ENCODE measurements at regions not wholly inside any gene's neighbourhood (a gene's known extent, or its start where the extent isn't known, plus 50 kb on each side); places are given as distances from the start of the nearest gene placed in this dataset.

DNA sequence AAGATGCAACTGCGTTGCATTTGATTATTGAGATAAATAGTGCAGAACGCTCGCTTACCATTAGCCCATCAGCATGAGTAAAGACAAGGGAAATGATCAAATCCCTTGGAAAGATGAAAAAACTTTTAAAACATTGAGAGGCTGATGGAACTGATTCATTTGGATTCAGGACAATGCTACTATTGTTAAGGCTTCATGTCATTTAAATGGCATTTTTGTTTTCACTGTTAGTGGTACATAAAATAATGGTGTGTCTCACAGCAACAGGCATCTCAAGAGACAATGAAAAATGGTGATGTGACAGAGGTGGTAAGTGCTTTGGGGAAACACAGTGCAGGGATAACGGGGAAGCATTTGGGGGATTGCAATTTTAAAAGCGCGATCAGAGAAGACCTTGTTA is 159.7 kb upstream of the KCNG1 start:
- no peak overlapping the region for H3K9ac ChIP-seq
- H3K4me3 ChIP-seq (ENCODE audit: low read depth in 2 of 2, low read length in 1 of 2): no peak overlapping the region
- CTCF ChIA-PET: interaction anchor here (0.6 kb wide), 1 partner anchor 1263 kb away, joined by 3 read pairs; no protein-coding TSS in a partner anchor
- no peaks in the 10 kb centered on the region for H3K36me3 ChIP-seq (replicated peaks in 1 of 2; ENCODE audit: control insufficient read depth in 1 of 2, insufficient read depth in 2 of 2, low read length in 1 of 2)
- TF ChIP-seq, protein P1, sequence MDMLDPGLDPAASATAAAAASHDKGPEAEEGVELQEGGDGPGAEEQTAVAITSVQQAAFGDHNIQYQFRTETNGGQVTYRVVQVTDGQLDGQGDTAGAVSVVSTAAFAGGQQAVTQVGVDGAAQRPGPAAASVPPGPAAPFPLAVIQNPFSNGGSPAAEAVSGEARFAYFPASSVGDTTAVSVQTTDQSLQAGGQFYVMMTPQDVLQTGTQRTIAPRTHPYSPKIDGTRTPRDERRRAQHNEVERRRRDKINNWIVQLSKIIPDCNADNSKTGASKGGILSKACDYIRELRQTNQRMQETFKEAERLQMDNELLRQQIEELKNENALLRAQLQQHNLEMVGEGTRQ (IDR thresholded peaks at IDR 0.05; ENCODE audit: borderline replicate concordance, low read depth, low read length): no peak
- TF ChIP-seq FOSL2 (IDR thresholded peaks at IDR 0.05; ENCODE audit: borderline replicate concordance, low read depth) (no peak), CHD2 (IDR thresholded peaks at IDR 0.05; ENCODE audit: low read length, partially characterized antibody) (no peak), FOXJ3 (CRISPR knock-in tag; IDR thresholded peaks at IDR 0.05) (no peak), TEAD4 (IDR thresholded peaks at IDR 0.05; ENCODE audit: borderline replicate concordance, insufficient read depth) (no peak)
- TF ChIP-seq, protein P2, sequence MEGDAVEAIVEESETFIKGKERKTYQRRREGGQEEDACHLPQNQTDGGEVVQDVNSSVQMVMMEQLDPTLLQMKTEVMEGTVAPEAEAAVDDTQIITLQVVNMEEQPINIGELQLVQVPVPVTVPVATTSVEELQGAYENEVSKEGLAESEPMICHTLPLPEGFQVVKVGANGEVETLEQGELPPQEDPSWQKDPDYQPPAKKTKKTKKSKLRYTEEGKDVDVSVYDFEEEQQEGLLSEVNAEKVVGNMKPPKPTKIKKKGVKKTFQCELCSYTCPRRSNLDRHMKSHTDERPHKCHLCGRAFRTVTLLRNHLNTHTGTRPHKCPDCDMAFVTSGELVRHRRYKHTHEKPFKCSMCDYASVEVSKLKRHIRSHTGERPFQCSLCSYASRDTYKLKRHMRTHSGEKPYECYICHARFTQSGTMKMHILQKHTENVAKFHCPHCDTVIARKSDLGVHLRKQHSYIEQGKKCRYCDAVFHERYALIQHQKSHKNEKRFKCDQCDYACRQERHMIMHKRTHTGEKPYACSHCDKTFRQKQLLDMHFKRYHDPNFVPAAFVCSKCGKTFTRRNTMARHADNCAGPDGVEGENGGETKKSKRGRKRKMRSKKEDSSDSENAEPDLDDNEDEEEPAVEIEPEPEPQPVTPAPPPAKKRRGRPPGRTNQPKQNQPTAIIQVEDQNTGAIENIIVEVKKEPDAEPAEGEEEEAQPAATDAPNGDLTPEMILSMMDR (IDR thresholded peaks at IDR 0.05): no peak
- POLR2A ChIA-PET: no interaction called here
- H3K4me1 ChIP-seq (ENCODE audit: control insufficient read depth in 1 of 2, insufficient read depth in 2 of 2, low read depth in 1 of 2, low read length in 1 of 2): peaks cover 0 to 25% of the 10 kb centered on the region in 2 experiments; a peak in 1 of 4 replicates
- no peaks in the 10 kb centered on the region for H3F3A ChIP-seq (replicated peaks; ENCODE audit: insufficient read depth)
- DNase-seq: no peak
- H2AFZ ChIP-seq (ENCODE audit: low read depth): no peak overlapping the region
- 0 out of 2 replicates have a peak, but pooled peaks cover 5% of the 10 kb centered on the region for H3K27me3 ChIP-seq (ENCODE audit: insufficient read depth)
- 71% methylated on average over 6 of the region's 6 CpGs for WGBS (ENCODE audit: low lambda C conversion rate)
- no peaks in the 10 kb centered on the region for H3K9me2 ChIP-seq
- no peaks in the 10 kb centered on the region for H3K9me3 ChIP-seq
- no peak overlapping the region for H3K27ac ChIP-seq (ENCODE audit: low read depth in 2 of 2, low read length in 1 of 2)
- no peak overlapping the region for H3K4me2 ChIP-seq
- H4K20me1 ChIP-seq (ENCODE audit: insufficient read depth): no peaks in the 10 kb centered on the region
- no peaks in the 10 kb centered on the region for H3K79me2 ChIP-seq (ENCODE audit: insufficient read depth)

DNA sequence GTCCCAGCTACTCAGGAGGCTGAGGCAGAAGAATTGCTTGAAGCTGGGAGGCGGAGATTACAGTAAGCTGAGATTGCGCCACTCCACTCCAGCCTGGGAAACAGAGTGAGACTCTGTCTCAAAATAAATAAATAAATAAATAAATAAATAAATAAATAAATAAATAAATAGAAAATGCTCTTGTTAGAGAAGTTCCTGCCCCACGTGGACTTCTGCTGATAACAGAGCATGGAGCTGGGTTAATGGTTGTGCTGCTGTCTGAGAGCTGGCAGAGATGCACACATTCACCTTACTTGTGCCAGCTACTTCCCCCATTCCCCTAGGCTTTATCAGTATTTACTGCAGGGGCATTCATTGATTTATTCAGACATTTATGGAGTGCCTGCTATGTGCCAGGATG is 155.2 kb upstream of the KCNG1 start:
- H3K4me1 ChIP-seq (ENCODE audit: control insufficient read depth in 1 of 2, insufficient read depth in 2 of 2, low read depth in 1 of 2, low read length in 1 of 2): peaks cover 0 to 17% of the 10 kb centered on the region in 2 experiments; a peak in 1 of 4 replicates
- no peak overlapping the region for H2AFZ ChIP-seq (ENCODE audit: low read depth)
- no peaks in the 10 kb centered on the region for H3F3A ChIP-seq (replicated peaks; ENCODE audit: insufficient read depth)
- no peaks in the 10 kb centered on the region for H3K36me3 ChIP-seq (replicated peaks in 1 of 2; ENCODE audit: control insufficient read depth in 1 of 2, insufficient read depth in 2 of 2, low read length in 1 of 2)
- H4K20me1 ChIP-seq (ENCODE audit: insufficient read depth): no peaks in the 10 kb centered on the region
- H3K4me2 ChIP-seq: no peak overlapping the region
- 66% methylated on average over 3 of the region's 3 CpGs for WGBS (ENCODE audit: low lambda C conversion rate)
- ChIA-PET CTCF (interaction anchor here (1.0 kb wide), 1 partner anchor 62 kb away, joined by 3 read pairs; no protein-coding TSS in a partner anchor), POLR2A (interaction anchor here (1.0 kb wide), 1 partner anchor 15 kb away, joined by 4 read pairs; no protein-coding TSS in a partner anchor)
- no peak for TF ChIP-seq MXI1 (IDR thresholded peaks at IDR 0.05; ENCODE audit: low read depth, low read length)
- no peak for TF ChIP-seq TAF1 (IDR thresholded peaks at IDR 0.05; ENCODE audit: borderline replicate concordance, low read depth, low read length)
- no peak for TF ChIP-seq JUND (IDR thresholded peaks at IDR 0.05)
- TF ChIP-seq, protein P3, sequence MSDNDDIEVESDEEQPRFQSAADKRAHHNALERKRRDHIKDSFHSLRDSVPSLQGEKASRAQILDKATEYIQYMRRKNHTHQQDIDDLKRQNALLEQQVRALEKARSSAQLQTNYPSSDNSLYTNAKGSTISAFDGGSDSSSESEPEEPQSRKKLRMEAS (IDR thresholded peaks at IDR 0.05; ENCODE audit: low read depth): no peak
- TF ChIP-seq USF1 (IDR thresholded peaks at IDR 0.05; ENCODE audit: borderline replicate concordance, low read depth): no peak
- TF ChIP-seq, protein P2 (IDR thresholded peaks at IDR 0.05): no peak
- no peak for TF ChIP-seq TEAD4 (IDR thresholded peaks at IDR 0.05; ENCODE audit: borderline replicate concordance, insufficient read depth)
- TF ChIP-seq SIN3A (IDR thresholded peaks at IDR 0.05; ENCODE audit: borderline replicate concordance, low read depth, low read length): no peak
- TF ChIP-seq POLR2AphosphoS5 (IDR thresholded peaks at IDR 0.05; ENCODE audit: low read depth, low read length): no peak
- no peak for TF ChIP-seq MEF2A (IDR thresholded peaks at IDR 0.05; ENCODE audit: borderline replicate concordance, low read depth)
- no peak for TF ChIP-seq FOXJ3 (CRISPR knock-in tag; IDR thresholded peaks at IDR 0.05)
- no peak for TF ChIP-seq SMC3 (IDR thresholded peaks at IDR 0.05; ENCODE audit: low read depth, low read length)
- H3K27ac ChIP-seq (ENCODE audit: low read depth in 2 of 2, low read length in 1 of 2): no peak overlapping the region; a peak in 1 of 4 replicates
- H3K9me3 ChIP-seq: no peaks in the 10 kb centered on the region
- H3K9me2 ChIP-seq: no peaks in the 10 kb centered on the region
- DNase-seq: no peak
- H3K9ac ChIP-seq: no peak overlapping the region
- no peaks in the 10 kb centered on the region for H3K79me2 ChIP-seq (ENCODE audit: insufficient read depth)
- H3K27me3 ChIP-seq (ENCODE audit: insufficient read depth): 0 out of 2 replicates have a peak, but pooled peaks cover 5% of the 10 kb centered on the region
- no peak overlapping the region for H3K4me3 ChIP-seq (ENCODE audit: low read depth in 2 of 2, low read length in 1 of 2)

Data from SK-N-SH (cell line).